AG08396 (cell line): ENCODE measurements at regions not wholly inside any gene's neighbourhood (a gene's known extent, or its start where the extent isn't known, plus 50 kb on each side); places are given as distances from the start of the nearest gene placed in this dataset.
A peak's percentile ranks its signal among the peaks of the same experiment; 100 is the strongest.

Source experiments
- DNase-seq: peaks from one replicate; pipeline ENCODE4 v3.0.0; 2012; ENCODE audit warnings: low spot score, mixed read lengths

GRCh38 chr5:158301186-158301585 is 442.2 kb upstream of the CLINT1 start:
- no peak for DNase-seq

DNA sequence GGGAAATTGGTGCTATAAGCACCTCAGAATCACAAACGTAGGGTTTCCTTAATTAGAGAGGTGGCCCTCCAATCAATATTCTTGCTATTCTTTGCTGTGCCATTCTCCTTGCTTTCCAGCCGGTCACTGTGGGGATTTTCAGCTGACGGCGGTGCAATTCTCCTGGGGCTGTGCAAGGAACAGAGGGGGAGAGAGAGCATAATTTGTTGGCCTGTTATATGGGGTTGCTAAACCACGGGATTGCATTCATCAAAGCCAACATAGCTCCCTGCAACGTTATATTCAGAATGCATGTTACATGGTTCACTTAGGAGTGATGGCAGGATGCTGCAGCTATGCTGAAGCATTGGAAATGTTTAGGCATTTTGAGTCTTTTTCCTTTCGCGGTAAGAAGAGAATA is 441.3 kb upstream of the CLINT1 start:
- DNase-seq = no peak

DNA sequence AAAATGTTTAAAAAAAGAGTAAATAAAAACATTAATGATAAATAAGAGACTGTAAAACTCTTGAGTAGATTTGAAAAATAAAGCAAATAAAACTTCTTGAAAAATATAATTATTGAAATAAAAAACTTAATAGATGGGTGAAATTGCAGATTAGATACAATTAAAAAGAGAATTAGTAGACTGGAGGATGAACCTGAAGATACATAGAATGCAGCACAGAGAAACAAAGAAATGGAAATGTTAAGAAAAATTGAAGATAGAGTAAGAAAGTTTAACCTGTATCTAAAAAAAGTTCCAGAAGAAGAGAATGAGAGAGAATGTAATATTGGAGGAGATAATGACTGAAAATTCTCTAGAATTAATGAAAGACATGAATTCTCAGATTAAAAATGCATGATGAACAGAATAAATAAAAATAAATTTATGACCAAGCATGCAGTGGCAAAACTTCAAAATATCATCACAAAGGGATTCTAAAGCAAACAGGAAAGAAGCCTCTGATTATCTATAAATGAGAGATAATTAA is 438.1 kb upstream of the CLINT1 start:
- no peak for DNase-seq

GRCh38 chr5:158294701-158295100 is 435.8 kb upstream of the CLINT1 start:
- DNase-seq = no peak

DNA sequence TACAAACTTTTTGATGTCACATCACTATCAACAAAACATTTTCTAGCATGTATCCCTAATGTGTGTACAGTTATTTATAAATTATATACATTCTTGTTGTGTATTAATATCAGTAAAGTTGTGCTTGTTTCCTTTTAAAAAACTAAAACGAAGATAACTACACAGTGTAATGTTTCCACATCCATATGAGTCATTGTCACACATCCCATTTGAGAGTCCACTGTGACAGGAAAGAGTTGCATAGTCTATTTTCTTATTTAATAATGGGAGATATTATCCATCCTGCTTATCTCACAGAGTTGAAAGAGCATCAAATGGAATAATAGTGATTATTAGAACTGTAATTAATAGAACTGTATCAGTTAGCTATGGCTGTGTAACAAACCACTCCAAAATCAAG is 434.0 kb upstream of the CLINT1 start:
- no peak for DNase-seq

GRCh38 chr5:158289967-158290366 is 431.0 kb upstream of the CLINT1 start:
- no peak for DNase-seq

DNA sequence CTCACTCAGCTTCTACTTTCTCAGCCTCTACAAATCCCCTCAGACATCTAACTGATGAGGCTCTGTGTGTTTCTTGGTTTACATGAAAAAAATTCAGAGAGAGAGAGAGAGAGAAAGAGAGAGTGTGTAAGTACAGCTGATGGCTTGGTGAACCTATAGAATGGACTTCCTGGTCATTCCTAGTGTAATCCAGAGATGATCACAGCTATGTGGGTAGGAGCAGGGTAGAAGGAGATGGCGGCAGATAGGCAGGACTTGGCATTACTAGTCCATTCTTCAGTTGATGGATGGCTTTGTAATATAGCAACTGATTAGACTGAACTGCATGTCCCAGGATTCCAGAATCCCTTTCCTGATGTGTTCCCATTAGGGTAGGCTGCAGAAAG is 429.3 kb upstream of the CLINT1 start:
- no peak for DNase-seq

- peak; percentile 8 for DNase-seq
These were observed 428.8 kb upstream of the CLINT1 start for GRCh38 chr5:158287643-158288271.

- peak; percentile 5 for DNase-seq
These were observed 427.9 kb upstream of the CLINT1 start for GRCh38 chr5:158286827-158287226.

DNA sequence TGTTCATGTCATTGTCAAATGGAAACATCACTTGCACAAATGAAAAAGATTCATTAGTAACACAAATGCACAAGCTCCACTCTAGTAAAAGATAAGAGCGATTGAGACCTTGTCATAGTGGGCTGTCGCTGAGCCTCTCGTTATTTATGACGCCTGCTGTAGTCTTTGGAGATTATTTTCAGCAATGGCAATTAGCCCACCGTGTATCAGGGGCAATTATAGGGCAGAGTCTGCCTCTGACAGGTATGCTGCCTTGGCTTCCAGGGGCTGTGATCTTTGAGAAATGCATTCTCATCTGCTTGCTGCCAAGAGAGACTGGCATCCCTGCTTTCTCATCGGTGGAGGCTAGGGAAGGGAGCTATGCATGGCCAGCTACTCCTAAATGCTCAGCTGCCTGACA is 426.8 kb upstream of the CLINT1 start:
- DNase-seq = no peak

- no peak for DNase-seq
These were observed 425.3 kb upstream of the CLINT1 start for GRCh38 chr5:158284242-158284641.

DNA sequence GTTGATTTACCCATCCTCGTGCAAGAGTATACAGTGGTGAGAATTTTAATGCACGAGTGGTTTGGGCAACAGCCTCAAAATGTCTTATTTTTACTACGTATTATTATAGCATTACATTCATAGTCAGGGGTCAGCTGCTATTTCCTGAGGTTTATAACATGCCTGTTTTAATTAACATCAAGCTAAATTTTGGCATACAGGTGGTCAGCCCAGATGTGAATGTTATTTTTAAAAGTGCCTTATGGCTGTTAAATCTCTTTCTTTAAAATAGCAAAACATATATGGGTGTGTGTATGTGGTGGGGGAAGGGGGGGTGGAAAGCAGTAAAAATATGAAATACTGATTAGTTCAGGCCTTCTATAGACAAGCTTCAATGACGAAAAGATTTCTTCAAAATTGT is 424.5 kb upstream of the CLINT1 start:
- DNase-seq = no peak

- DNase-seq = no peak
These were observed 419.4 kb upstream of the CLINT1 start for GRCh38 chr5:158278216-158278925.

- DNase-seq = no peak
These were observed 418.3 kb upstream of the CLINT1 start for GRCh38 chr5:158277276-158277675.

- DNase-seq = no peak
These were observed 417.7 kb upstream of the CLINT1 start for GRCh38 chr5:158276692-158277091.

GRCh38 chr5:158275511-158275910 is 416.6 kb upstream of the CLINT1 start:
- no peak for DNase-seq

DNA sequence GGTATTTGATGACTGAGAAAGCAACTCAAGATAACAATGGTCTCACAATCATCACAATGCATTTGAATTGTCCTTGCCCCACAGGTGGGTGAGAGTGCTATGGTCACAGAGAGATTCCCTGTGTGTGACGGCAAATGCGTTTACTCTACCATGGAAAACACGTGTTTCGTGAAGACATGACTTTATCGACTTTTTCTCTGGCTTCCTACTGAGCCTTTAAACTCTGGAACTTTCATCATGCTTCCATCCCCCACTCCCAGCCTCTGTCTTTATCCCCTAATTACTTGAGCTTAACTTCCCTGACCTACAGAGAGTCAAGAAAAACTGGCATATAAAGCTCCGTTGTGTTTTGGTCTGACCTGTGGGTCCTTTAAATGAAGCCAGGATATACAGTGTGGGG is 414.1 kb upstream of the CLINT1 start:
- no peak for DNase-seq

DNA sequence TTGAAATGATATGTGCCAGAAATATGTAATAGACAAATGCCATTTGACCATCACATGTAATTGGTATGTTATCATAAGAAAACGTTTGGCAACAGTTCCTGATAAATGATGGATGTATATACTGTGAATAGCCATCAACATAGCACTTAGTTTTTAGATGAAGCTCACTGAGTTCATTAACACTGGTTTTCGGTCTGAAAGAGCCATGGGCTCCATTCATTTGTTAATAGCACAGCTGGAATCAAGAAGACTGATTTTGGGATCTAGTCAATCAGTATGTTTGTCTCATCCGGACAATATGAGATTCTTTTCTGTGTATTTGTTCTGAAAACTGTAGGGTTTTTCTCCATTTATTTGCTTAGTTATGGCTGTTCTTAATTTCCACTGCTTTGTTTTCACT is 413.5 kb upstream of the CLINT1 start:
- DNase-seq = no peak

- DNase-seq = no peak
These were observed 412.1 kb upstream of the CLINT1 start for GRCh38 chr5:158270996-158271554.

DNA sequence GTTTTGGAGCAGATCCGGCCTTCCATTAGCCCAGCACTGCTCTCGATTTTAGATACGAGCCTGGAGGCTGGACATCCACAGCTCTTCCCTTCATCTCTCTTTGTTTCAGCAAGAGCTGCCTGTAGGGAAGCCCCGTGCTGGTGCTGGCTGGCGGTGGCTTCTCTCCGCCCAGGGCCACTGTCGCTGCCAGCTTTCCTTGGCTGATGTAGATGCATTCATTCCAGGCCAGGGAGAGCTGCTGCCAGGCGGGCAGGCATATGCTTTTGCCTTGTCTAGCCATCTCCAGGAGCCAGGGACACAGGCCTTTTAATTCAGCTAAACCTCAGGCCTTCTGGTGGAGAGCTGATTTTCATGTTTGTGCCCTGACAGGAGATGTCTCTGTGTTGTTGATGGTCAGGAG is 409.3 kb upstream of the CLINT1 start:
- DNase-seq = no peak

DNA sequence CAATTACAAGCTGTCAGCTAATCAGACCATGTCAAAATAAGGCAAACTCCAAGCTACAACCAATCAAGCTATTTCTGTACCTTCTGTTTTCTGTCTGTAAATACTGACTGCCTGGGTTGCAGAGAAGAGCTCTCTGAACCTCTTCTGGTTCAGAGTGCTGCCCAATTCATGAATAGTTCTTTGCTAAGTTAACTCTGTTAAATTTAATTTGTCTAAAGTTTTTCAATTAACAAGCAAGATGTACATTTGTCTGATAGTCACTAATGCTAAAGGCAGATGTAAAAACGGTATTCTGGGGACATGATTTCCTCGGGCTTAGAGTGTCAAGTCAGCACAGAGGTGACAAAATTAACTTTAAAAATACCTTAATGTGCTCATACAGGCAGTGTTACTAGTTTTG is 408.3 kb upstream of the CLINT1 start:
- no peak for DNase-seq

- no peak for DNase-seq
These were observed 407.2 kb upstream of the CLINT1 start for GRCh38 chr5:158265931-158266700.

GRCh38 chr5:158265346-158265745 is 406.4 kb upstream of the CLINT1 start:
- no peak for DNase-seq
